MV-4-11 (cell line): ENCODE measurements at regions not wholly inside any gene's neighbourhood (a gene's known extent, or its start where the extent isn't known, plus 50 kb on each side); places are given as distances from the start of the nearest gene placed in this dataset.
"Not testable (repeated sequence)": the region's sequence is repeated elsewhere in the genome, so short reads cannot be mapped to it uniquely, and the experiment has no call there.

Experiments used
- DNase-seq: peaks from one replicate; lab custom pipeline; 2025; lab: John Stamatoyannopoulos, UW

- DNase-seq: no peak
These were observed 316.7 kb upstream of the TBX18 start for GRCh38 chr6:85081102-85081501.

GRCh38 chr6:85079761-85080160 is 315.4 kb upstream of the TBX18 start:
- no peak for DNase-seq

GRCh38 chr6:85078058-85078457 is 313.7 kb upstream of the TBX18 start:
- no peak for DNase-seq

GRCh38 chr6:85077098-85077497 is 312.7 kb upstream of the TBX18 start:
- DNase-seq: no peak

- not testable (repeated sequence) for DNase-seq
These were observed 307.4 kb upstream of the TBX18 start for GRCh38 chr6:85071845-85072244.

- no peak for DNase-seq
These were observed 305.2 kb upstream of the TBX18 start for GRCh38 chr6:85069577-85069976.

GRCh38 chr6:85068221-85068620 is 303.8 kb upstream of the TBX18 start:
- no peak for DNase-seq

GRCh38 chr6:85066266-85066665 is 301.9 kb upstream of the TBX18 start:
- no peak for DNase-seq

- no peak for DNase-seq
These were observed 301.4 kb upstream of the TBX18 start for GRCh38 chr6:85065831-85066230.

- no peak for DNase-seq
These were observed 299.2 kb upstream of the TBX18 start for GRCh38 chr6:85063611-85064010.

- no peak for DNase-seq
These were observed 298.5 kb upstream of the TBX18 start for GRCh38 chr6:85062884-85063283.

GRCh38 chr6:85058806-85059205 is 294.4 kb upstream of the TBX18 start:
- no peak for DNase-seq

- DNase-seq: no peak
These were observed 285.8 kb upstream of the TBX18 start for GRCh38 chr6:85050149-85050548.

GRCh38 chr6:85049282-85049681 is 284.9 kb upstream of the TBX18 start:
- no peak for DNase-seq

- DNase-seq: no peak
These were observed 283.4 kb upstream of the TBX18 start for GRCh38 chr6:85047818-85048217.

GRCh38 chr6:85045767-85046166 is 281.4 kb upstream of the TBX18 start:
- not testable (repeated sequence) for DNase-seq

GRCh38 chr6:85044361-85044760 is 280.0 kb upstream of the TBX18 start:
- no peak for DNase-seq

- DNase-seq: peak; percentile 44
These were observed 277.0 kb upstream of the TBX18 start for GRCh38 chr6:85041376-85041775.

- DNase-seq: no peak
These were observed 272.8 kb upstream of the TBX18 start for GRCh38 chr6:85037221-85037620.

GRCh38 chr6:85035766-85036165 is 271.4 kb upstream of the TBX18 start:
- DNase-seq: no peak

- no peak for DNase-seq
These were observed 269.1 kb upstream of the TBX18 start for GRCh38 chr6:85033547-85033946.

GRCh38 chr6:85026021-85026420 is 261.6 kb upstream of the TBX18 start:
- DNase-seq: no peak

GRCh38 chr6:85023721-85024120 is 259.3 kb upstream of the TBX18 start:
- no peak for DNase-seq

- DNase-seq: no peak
These were observed 253.0 kb upstream of the TBX18 start for GRCh38 chr6:85017352-85017751.

GRCh38 chr6:85016726-85017125 is 252.3 kb upstream of the TBX18 start:
- DNase-seq: no peak
